ENCODE measurements at regions not wholly inside any gene's neighbourhood (a gene's known extent, or its start where the extent isn't known, plus 50 kb on each side); places are given as distances from the start of the nearest gene placed in this dataset.

GRCh38 chr5:53180538-53180937 is 71.0 kb upstream of the MOCS2 start:
- CTCF ChIA-PET: no interaction called here
- TF ChIP-seq CTCF (conservative IDR thresholded peaks at IDR 0.05; ENCODE audit: low read depth): no peak
- POLR2A ChIA-PET (ENCODE audit: low non-redundant PET): no interaction called here
- no peak for DNase-seq (ENCODE audit: low spot score)
- H3K27ac ChIP-seq: no peak overlapping the region

- POLR2A ChIA-PET (ENCODE audit: low non-redundant PET): no interaction called here
- no peak for TF ChIP-seq CTCF (conservative IDR thresholded peaks at IDR 0.05; ENCODE audit: low read depth)
- no peak overlapping the region for H3K27ac ChIP-seq
- no peak for DNase-seq (ENCODE audit: low spot score)
- CTCF ChIA-PET: no interaction called here
Measured at GRCh38 chr5:53180991-53181390, 71.4 kb upstream of the MOCS2 start.

GRCh38 chr5:53183880-53184279 is 74.3 kb upstream of the MOCS2 start:
- DNase-seq (ENCODE audit: low spot score): no peak
- ChIA-PET POLR2A (ENCODE audit: low non-redundant PET) (no interaction called here), CTCF (interaction anchor here (0.6 to 1.1 kb wide), 3 partner anchors 156 to 747 kb away, joined by 3 to 4 read pairs (median 3); no protein-coding TSS in a partner anchor)
- no peak for TF ChIP-seq CTCF (conservative IDR thresholded peaks at IDR 0.05; ENCODE audit: low read depth)
- H3K27ac ChIP-seq: no peak overlapping the region

GRCh38 chr5:53191548-53192165 is 82.1 kb upstream of the MOCS2 start:
- ChIA-PET CTCF (interaction anchor here (0.6 to 0.8 kb wide), 2 partner anchors 20 to 1630 kb away, joined by 3 read pairs; no protein-coding TSS in a partner anchor), POLR2A (ENCODE audit: low non-redundant PET) (no interaction called here)
- no peak for TF ChIP-seq CTCF (conservative IDR thresholded peaks at IDR 0.05; ENCODE audit: low read depth)
- no peak overlapping the region for H3K27ac ChIP-seq
- DNase-seq (ENCODE audit: low spot score): no peak

GRCh38 chr5:53194086-53194485 is 84.5 kb upstream of the MOCS2 start:
- no peak for DNase-seq (ENCODE audit: low spot score)
- ChIA-PET CTCF (interaction anchor here (0.6 to 1.3 kb wide), 4 partner anchors 13 to 118 kb away, joined by 3 to 4 read pairs (median 3); no protein-coding TSS in a partner anchor), POLR2A (ENCODE audit: low non-redundant PET) (no interaction called here)
- no peak overlapping the region for H3K27ac ChIP-seq
- no peak for TF ChIP-seq CTCF (conservative IDR thresholded peaks at IDR 0.05; ENCODE audit: low read depth)

GRCh38 chr5:53199882-53200281 is 90.3 kb upstream of the MOCS2 start:
- POLR2A ChIA-PET (ENCODE audit: low non-redundant PET): no interaction called here
- TF ChIP-seq CTCF (conservative IDR thresholded peaks at IDR 0.05; ENCODE audit: low read depth): no peak
- DNase-seq (ENCODE audit: low spot score): no peak
- H3K27ac ChIP-seq: no peak overlapping the region
- CTCF ChIA-PET: interaction anchor here (0.6 kb wide), 1 partner anchor 170 kb away, joined by 5 read pairs; no protein-coding TSS in a partner anchor
